Stimulated activated CD8-positive, alpha-beta memory T cell treated with anti-CD3 and anti-CD28 coated beads, Interleukin-7, amount 100 ng/mL, for 48 hours (primary cell): ENCODE measurements at regions not wholly inside any gene's neighbourhood (a gene's known extent, or its start where the extent isn't known, plus 50 kb on each side); places are given as distances from the start of the nearest gene placed in this dataset.

Experiments
- DNase-seq, 2 donors: peaks; one replicate each; pipeline ENCODE4 v3.0.0-alpha.2; 2020; ENCODE audit warnings: low read depth in 1 of 2; ENCODE audit errors: extremely low read depth in 1 of 2

GRCh38 chr12:61357496-61357895 is 902.7 kb upstream of the USP15 start:
- no peak for DNase-seq

DNA sequence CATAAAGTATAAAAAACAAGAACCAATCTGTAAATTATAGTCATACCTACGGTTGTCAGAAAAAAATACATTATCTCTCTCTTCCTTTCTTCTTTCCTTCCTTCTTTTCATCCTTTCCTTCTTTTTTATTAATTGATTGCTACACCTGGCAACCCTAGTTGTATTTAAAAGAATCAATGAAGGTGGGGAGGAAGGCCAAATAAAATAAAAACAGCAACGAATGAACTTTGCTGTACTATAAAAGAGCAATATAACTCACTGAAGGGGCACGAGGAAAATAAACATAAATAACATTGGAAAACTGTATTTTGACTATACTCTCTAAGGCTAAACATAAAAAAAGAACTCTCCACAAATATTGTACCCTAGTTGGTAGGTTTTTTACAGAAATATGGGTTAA is 898.2 kb upstream of the USP15 start:
- DNase-seq: no peak

DNA sequence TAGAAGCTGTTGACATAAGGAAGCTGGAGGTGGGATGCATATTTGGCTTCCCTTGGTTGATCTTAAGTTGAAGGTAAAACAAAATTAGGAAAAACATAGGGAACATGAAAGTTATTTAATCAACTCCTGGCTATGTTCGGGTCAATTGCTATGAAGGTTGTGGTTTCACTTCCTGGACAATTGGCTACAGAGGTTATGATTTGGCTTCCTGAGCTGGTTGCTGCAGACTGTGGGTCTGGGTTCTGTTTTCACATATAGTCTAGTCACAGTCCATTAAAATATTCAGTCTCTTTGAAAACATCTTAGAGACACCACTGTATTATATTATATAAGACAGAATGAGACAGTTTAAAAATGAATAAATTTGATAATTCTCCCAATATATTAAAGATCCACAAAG is 895.2 kb upstream of the USP15 start:
- DNase-seq: no peak

DNA sequence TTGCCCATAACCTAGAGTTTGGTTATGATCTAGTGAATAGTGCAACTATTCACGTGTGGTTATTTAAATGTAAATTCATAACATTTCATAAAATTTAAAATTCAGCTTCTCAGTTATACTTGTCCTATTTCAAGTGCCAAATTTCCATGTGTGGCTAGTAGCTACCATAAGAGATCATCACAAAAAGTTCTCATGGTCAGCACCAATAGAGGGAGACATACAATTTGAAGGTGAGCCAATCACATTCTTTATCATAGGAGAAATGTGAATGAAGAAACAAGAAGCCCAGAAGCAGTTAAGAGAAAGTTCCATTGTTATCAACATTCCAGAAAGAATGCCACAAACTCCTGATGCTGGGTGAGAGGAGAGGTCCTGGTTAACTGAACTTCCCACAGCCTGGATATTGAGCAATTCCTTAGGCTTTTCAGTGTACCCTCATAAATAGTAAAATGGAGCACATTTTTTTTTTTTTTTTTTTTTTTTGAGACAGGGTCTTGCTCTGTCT is 892.9 kb upstream of the USP15 start:
- DNase-seq: no peak

DNA sequence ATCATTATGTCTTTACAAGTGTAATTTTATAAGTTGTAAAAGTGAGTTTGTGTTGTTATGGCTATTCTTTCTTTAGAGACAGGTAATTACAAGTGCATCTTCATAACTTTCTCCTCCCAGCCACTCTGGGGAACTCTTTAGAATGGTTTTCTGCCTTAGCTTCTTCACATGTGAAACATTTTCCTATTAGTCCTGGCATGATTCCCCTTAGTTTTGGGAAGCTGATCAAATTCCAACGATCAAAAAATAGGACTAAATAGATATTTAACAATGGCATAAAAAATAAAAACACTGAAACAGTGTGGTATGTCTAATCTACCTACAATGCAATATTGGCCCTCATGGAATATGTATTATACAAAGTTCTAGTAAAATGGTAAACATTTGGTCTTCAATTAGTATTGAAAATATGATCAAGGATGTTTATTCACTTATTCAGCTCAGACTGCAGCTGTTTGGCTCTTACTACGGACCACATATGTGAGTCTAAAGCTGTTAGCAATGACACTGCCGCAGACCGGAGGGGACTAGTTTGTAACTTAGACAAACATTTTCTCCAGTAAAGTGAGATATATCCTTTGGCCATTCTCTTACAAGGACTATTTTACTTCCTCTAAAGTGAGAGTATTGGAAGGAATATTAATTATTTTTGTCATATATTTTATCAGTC is 890.8 kb upstream of the USP15 start:
- no peak for DNase-seq

GRCh38 chr12:61384511-61384910 is 875.7 kb upstream of the USP15 start:
- no peak for DNase-seq

DNA sequence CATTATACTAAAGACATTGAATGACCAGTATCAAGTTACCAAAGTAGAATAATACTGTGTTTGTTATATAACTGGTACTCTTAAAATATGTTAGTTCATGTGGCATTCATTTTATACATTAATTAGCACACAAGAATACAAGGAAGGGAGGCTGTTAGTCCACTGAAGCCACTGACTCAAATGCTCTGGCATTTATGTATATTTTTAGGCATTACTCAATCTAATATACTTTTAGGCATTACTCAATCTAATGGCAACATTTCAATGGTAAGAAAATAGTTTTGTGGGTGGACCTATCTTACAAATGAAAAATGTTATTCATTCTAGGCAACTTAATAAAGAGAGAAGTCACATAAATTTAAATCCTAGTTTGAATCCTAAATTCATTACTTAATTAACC is 874.4 kb upstream of the USP15 start:
- no peak for DNase-seq

DNA sequence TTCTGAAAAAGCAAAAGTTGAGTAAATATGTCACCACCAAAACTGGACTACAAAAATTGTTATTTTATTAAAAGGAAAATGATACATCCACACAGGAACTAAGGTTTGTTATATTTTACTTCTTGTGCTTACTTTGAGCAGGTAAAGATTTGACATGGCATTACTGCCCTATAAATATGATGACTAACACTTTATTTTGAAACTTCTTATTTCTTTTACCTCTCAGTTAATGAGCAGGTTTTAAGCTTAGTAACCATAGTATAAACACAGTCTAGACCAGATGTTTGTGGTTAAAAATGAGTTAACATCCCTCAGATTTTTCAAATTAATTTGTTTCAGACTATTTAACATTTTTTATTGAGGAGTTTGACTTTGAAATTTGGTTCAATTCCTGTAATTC is 862.5 kb upstream of the USP15 start:
- DNase-seq: no peak

- DNase-seq: no peak
Measured at GRCh38 chr12:61412201-61412600, 848.0 kb upstream of the USP15 start.

DNA sequence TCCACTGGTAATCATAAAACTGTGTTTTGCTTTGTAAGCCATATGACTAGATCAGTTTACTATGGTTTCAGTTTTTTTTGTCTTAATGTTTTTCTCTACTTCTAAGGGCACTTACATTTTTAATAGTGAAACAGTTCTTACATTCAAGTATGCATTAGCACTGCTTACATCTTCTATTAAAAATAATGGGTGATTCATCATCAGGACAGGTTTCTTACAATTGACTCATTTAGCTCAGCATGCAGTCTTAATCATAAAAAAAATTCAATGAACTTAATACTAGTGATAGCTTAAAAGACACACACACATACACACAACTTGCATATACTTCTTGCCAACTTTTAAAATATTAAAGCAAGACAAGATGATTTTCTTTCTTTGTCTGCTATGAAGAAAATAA is 845.7 kb upstream of the USP15 start:
- DNase-seq: no peak

DNA sequence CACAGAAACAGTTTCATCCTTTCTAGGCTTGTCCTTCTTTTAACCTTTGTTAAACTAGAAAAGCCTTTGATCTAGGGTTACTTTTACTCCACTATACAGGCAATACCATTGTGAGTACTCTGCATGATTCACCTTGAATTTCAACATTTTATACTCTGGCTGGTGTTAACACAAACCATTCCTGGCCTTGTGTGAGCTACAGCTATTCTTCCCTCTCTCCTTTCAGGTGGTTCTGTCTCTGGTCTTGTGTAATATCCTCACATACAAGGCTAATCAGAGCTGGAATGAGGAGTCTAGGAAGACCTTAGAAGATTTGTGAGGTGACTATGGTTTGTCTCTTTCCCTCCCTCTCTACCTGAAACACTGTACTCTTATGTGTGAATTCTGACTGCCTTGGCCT is 837.4 kb upstream of the USP15 start:
- DNase-seq: no peak

GRCh38 chr12:61452076-61452475 is 808.1 kb upstream of the USP15 start:
- no peak for DNase-seq

DNA sequence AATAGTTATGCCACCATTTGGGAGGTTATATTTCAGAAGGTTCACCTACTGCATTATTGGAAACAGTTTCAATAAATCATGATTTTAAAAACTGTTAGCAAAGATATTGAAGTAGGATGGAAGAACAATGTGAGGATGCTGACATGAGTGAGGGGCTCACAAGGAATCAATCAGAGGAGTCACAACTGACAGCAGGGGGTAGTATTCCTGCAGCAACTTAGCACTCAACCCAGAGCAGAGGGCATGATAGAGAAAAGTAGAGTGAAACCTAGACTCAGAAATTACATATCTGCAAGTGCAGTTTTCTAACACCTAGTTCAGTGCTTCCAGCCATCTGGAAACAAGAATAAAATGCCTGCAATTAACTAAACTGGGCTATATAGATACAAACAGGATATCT is 772.5 kb upstream of the USP15 start:
- no peak for DNase-seq

DNA sequence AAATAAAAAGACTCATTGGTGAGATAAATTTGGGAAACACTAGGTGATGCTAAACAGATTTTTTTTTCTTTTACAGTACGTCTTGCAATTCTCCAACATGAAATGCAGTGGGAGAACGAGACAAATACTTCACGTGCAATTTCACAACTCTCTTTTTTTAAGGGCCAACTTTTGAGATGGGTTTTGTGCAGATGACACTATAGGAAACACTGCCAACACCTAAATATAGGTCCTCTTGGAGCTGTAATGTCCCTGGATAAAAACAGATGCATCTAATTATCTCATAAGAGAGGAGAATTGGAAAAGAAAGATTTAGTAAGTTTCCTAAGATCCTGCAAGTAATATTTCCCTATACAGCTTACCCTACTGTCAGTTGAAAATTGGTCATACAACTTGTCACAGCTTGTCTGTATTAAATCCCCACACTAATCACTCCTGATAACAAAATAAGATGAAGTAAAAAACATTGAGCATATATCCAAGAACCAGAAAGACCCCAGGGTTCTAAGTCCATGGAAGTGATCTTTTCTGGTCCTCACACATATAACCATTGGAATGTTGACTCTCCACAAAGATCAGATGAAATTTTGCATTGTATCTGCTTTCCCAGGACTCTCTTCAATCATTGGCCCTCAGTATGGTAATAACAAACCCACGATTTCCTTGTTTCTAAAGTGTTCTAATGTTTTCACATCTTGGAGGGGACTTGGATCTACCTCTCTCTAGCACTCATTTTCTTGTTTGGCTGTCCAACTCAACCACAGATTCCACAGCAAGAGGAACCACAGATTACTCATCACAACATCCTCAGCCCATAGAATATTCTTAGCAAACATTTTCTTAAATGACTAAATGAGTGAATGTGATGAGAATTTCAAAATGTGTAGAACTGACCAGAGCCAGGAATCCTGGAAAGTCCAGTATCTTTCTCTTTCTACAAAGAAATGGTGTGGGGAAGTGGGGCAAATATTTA is 769.4 kb upstream of the USP15 start:
- no peak for DNase-seq

- DNase-seq: no peak
Measured at GRCh38 chr12:61502179-61502578, 758.0 kb upstream of the USP15 start.

- DNase-seq: no peak
Measured at GRCh38 chr12:61504396-61505080, 755.7 kb upstream of the USP15 start.

DNA sequence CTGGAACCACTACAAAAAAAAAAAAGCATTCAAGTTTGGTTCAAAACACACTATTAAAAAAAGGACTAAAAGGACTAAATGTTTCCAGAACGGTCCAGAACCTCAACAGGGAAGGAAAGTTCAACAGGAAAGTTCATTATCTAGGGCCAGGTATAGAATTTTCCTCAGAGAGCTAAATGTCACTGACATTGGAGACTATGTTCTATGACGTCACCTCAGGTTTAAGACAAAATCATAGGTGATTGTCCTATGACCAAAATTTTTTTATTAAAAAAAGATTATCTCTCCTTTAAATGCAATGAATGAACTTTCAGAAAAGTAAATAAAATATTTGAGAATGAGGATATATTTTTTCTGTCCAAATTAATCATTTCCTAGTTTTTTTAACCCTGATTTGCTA is 746.7 kb upstream of the USP15 start:
- no peak for DNase-seq

- DNase-seq: no peak
Measured at GRCh38 chr12:61514016-61514415, 746.2 kb upstream of the USP15 start.

DNA sequence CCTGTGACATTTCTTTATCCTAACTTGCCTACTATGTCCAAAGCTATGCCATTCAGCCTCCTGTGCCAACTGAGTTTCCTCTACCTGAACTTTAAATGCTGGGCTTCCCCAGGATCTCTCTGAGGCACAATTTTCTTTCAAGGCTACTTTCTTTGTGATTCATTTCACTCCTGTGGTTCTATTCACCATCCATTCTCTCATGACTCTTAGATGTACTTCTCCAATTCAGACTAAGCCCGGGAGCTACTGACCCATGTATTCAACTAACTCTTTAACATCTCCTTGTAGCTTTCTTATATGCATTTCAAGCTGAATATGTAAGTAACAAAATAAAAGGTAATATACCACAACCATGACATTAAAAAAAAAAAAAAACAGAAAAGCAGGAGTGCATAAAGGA is 738.9 kb upstream of the USP15 start:
- no peak for DNase-seq

DNA sequence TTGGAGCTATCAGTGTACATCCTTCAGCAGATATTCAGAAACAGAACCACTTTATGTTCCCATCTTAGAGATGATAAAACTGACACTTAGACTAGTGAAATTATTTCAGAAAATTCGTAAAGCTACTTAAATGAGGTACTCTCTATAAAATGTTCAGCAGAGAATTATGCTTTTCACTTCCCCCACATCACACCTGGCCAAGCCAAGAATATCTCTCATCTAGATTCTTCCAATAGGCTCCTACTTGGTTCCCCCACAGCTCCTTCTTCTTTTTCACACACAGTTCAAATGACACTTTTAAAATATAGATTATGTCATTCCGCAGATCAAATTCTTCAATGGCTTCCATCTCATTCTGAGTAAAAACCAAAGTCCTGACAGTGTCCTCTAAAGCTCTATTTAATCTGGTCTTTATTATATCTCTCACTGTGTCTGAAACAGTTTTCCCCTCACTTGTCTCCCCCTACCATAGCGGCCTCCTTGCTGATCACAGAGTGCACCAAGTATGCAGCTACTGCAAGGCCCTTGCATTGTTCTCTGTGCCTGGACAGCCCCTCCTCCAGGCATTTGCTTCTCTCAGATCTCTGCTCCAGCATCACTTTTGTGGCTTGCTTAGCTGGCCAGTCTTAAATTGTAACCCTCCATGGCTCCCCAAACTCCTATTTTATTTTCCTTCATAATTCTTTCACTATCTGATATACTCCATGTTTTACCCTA is 736.8 kb upstream of the USP15 start:
- no peak for DNase-seq

- no peak for DNase-seq
Measured at GRCh38 chr12:61524851-61525250, 735.4 kb upstream of the USP15 start.
